T1000 (cell line): ENCODE measurements at regions not wholly inside any gene's neighbourhood (a gene's known extent, or its start where the extent isn't known, plus 50 kb on each side); places are given as distances from the start of the nearest gene placed in this dataset.
"Not testable (repeated sequence)": the region's sequence is repeated elsewhere in the genome, so short reads cannot be mapped to it uniquely, and the experiment has no call there.

Experiments used
- DNase-seq: peaks from one replicate; lab custom pipeline; 2025; ENCODE audit warnings: mixed read lengths; lab: John Stamatoyannopoulos, UW

GRCh38 chr6:155770856-155771255, 315.2 kb upstream of the NOX3 start:
- DNase-seq = no peak

- DNase-seq = no peak
These were observed 314.7 kb upstream of the NOX3 start for GRCh38 chr6:155770313-155770712.

- no peak for DNase-seq
These were observed 309.9 kb upstream of the NOX3 start for GRCh38 chr6:155765275-155766194.

- no peak for DNase-seq
These were observed 307.0 kb upstream of the NOX3 start for GRCh38 chr6:155762649-155763048.

- DNase-seq = no peak
These were observed 299.8 kb upstream of the NOX3 start for GRCh38 chr6:155755452-155755851.

GRCh38 chr6:155748778-155749177, 293.1 kb upstream of the NOX3 start:
- DNase-seq = not testable (repeated sequence)

- DNase-seq = no peak
These were observed 291.9 kb upstream of the NOX3 start for GRCh38 chr6:155747491-155747890.

GRCh38 chr6:155740781-155741399, 285.3 kb upstream of the NOX3 start:
- DNase-seq = no peak

GRCh38 chr6:155738602-155739105, 283.0 kb upstream of the NOX3 start:
- no peak for DNase-seq

GRCh38 chr6:155717374-155717773, 261.7 kb upstream of the NOX3 start:
- DNase-seq = no peak

- DNase-seq = no peak
These were observed 255.1 kb upstream of the NOX3 start for GRCh38 chr6:155710704-155711103.

- no peak for DNase-seq
These were observed 253.6 kb upstream of the NOX3 start for GRCh38 chr6:155709262-155709661.

GRCh38 chr6:155708100-155708499, 252.5 kb upstream of the NOX3 start:
- no peak for DNase-seq

GRCh38 chr6:155706806-155707205, 251.2 kb upstream of the NOX3 start:
- DNase-seq = no peak

GRCh38 chr6:155706341-155706740, 250.7 kb upstream of the NOX3 start:
- DNase-seq = no peak

GRCh38 chr6:155701342-155701741, 245.7 kb upstream of the NOX3 start:
- no peak for DNase-seq

- DNase-seq = no peak
These were observed 239.9 kb upstream of the NOX3 start for GRCh38 chr6:155695495-155695894.

GRCh38 chr6:155694419-155694790, 238.8 kb upstream of the NOX3 start:
- DNase-seq = no peak

- no peak for DNase-seq
These were observed 238.2 kb upstream of the NOX3 start for GRCh38 chr6:155693573-155694418.

GRCh38 chr6:155690820-155691219, 235.2 kb upstream of the NOX3 start:
- DNase-seq = no peak

- DNase-seq = no peak
These were observed 232.0 kb upstream of the NOX3 start for GRCh38 chr6:155687645-155688044.
